ENCODE measurements at regions not wholly inside any gene's neighbourhood (a gene's known extent, or its start where the extent isn't known, plus 50 kb on each side); places are given as distances from the start of the nearest gene placed in this dataset.

- no peaks in the 10 kb centered on the region for H3K4me1 ChIP-seq (ENCODE audit: insufficient read depth, low read length, poor library complexity, severe bottlenecking)
- no peak overlapping the region for H3K27ac ChIP-seq (ENCODE audit: low read depth, low read length, poor library complexity, severe bottlenecking)
- no peaks in the 10 kb centered on the region for H3K36me3 ChIP-seq (ENCODE audit: insufficient read depth, low read length, poor library complexity, severe bottlenecking)
- DNase-seq (ENCODE audit: low spot score) = no peak
- intact Hi-C loops (cut with micrococcal nuclease; ENCODE audit: unreplicated experiment) = no loop called here
- H3K27me3 ChIP-seq (replicated peaks; ENCODE audit: insufficient read depth, low read depth, low read length, poor library complexity) = no peaks in the 10 kb centered on the region
- CTCF ChIA-PET = no interaction called here
- BruUV-seq (replicated peaks) = no TSS peak
- POLR2A ChIA-PET (ENCODE audit: low non-redundant PET) = no interaction called here
- H3K4me3 ChIP-seq (ENCODE audit: low read depth, low read length, poor library complexity, severe bottlenecking) = no peak overlapping the region
- no peaks in the 10 kb centered on the region for H3K9me3 ChIP-seq (ENCODE audit: low read depth, low read length, poor library complexity, severe bottlenecking)
- TF ChIP-seq CTCF (conservative IDR thresholded peaks at IDR 0.05; ENCODE audit: low read depth, low read length) = no peak
These were observed 210.9 kb downstream of the PCSK1 start for GRCh38 chr5:96222129-96222528.

GRCh38 chr5:96220610-96221390 lies 212.2 kb downstream of the PCSK1 start:
- no peaks in the 10 kb centered on the region for H3K4me1 ChIP-seq (ENCODE audit: insufficient read depth, low read length, poor library complexity, severe bottlenecking)
- intact Hi-C loops (cut with micrococcal nuclease; ENCODE audit: unreplicated experiment) = no loop called here
- CTCF ChIA-PET = no interaction called here
- POLR2A ChIA-PET (ENCODE audit: low non-redundant PET) = no interaction called here
- H3K27ac ChIP-seq (ENCODE audit: low read depth, low read length, poor library complexity, severe bottlenecking) = no peak overlapping the region
- BruUV-seq (replicated peaks) = no TSS peak
- no peaks in the 10 kb centered on the region for H3K36me3 ChIP-seq (ENCODE audit: insufficient read depth, low read length, poor library complexity, severe bottlenecking)
- TF ChIP-seq EZH2 (IDR thresholded peaks at IDR 0.05; ENCODE audit: borderline replicate concordance, low read depth, low read length, poor library complexity, severe bottlenecking) (no peak), CTCF (conservative IDR thresholded peaks at IDR 0.05; ENCODE audit: low read depth, low read length) (no peak)
- H3K9me3 ChIP-seq (ENCODE audit: low read depth, low read length, poor library complexity, severe bottlenecking) = no peaks in the 10 kb centered on the region
- no peak overlapping the region for H3K4me3 ChIP-seq (ENCODE audit: low read depth, low read length, poor library complexity, severe bottlenecking)
- H3K27me3 ChIP-seq (replicated peaks; ENCODE audit: insufficient read depth, low read depth, low read length, poor library complexity) = no peaks in the 10 kb centered on the region
- DNase-seq (ENCODE audit: low spot score) = no peak

- intact Hi-C loops (cut with micrococcal nuclease; ENCODE audit: unreplicated experiment) = no loop called here
- H3K4me3 ChIP-seq (ENCODE audit: low read depth, low read length, poor library complexity, severe bottlenecking) = no peak overlapping the region
- H3K9me3 ChIP-seq (ENCODE audit: low read depth, low read length, poor library complexity, severe bottlenecking) = no peaks in the 10 kb centered on the region
- TF ChIP-seq EZH2 (IDR thresholded peaks at IDR 0.05; ENCODE audit: borderline replicate concordance, low read depth, low read length, poor library complexity, severe bottlenecking) = no peak
- TF ChIP-seq CTCF (conservative IDR thresholded peaks at IDR 0.05; ENCODE audit: low read depth, low read length) = no peak
- CTCF ChIA-PET = no interaction called here
- no peaks in the 10 kb centered on the region for H3K4me1 ChIP-seq (ENCODE audit: insufficient read depth, low read length, poor library complexity, severe bottlenecking)
- H3K27ac ChIP-seq (ENCODE audit: low read depth, low read length, poor library complexity, severe bottlenecking) = no peak overlapping the region
- H3K36me3 ChIP-seq (ENCODE audit: insufficient read depth, low read length, poor library complexity, severe bottlenecking) = no peaks in the 10 kb centered on the region
- no peaks in the 10 kb centered on the region for H3K27me3 ChIP-seq (replicated peaks; ENCODE audit: insufficient read depth, low read depth, low read length, poor library complexity)
- BruUV-seq (replicated peaks) = no TSS peak
- POLR2A ChIA-PET (ENCODE audit: low non-redundant PET) = no interaction called here
- DNase-seq (ENCODE audit: low spot score) = no peak
These were observed 213.3 kb downstream of the PCSK1 start for GRCh38 chr5:96219580-96220281.
